CD4-positive, alpha-beta memory T cell (primary cell): ENCODE measurements at regions not wholly inside any gene's neighbourhood (a gene's known extent, or its start where the extent isn't known, plus 50 kb on each side); places are given as distances from the start of the nearest gene placed in this dataset.
A peak's percentile ranks its signal among the peaks of the same experiment; 100 is the strongest.
"Not testable (repeated sequence)": the region's sequence is repeated elsewhere in the genome, so short reads cannot be mapped to it uniquely, and the experiment has no call there.

Experiments used
- CTCF ChIA-PET: fragments of 350-600 bp; sonication (Branson Sonifier 250); formaldehyde crosslinking; loops from one replicate; lab custom pipeline; 2021; ENCODE audit warnings: inconsistent platforms; ENCODE audit not compliant: partially characterized antibody; lab: Charles Lee
- POLR2A ChIA-PET: fragments of 350-600 bp; sonication (Branson Sonifier 250); formaldehyde crosslinking; loops from one replicate; lab custom pipeline; 2021; ENCODE audit not compliant: partially characterized antibody; lab: Charles Lee
- DNase-seq, 5 donors: peaks; one replicate each; pipeline versions ENCODE4 v3.0.0 to v3.0.0-alpha.2; 2020 to 2022; ENCODE audit warnings: mixed read lengths in 1 of 5
- H3K27ac ChIP-seq: one replicate; pipeline ENCODE4 v1.7.0; 2013; ENCODE audit warnings: low read depth, low read length
- H3K27me3 ChIP-seq: 2 replicates; pipeline ENCODE4 v1.7.0; 2013; ENCODE audit warnings: mild to moderate bottlenecking, low read length, moderate library complexity; ENCODE audit not compliant: insufficient read depth
- H3K36me3 ChIP-seq: 2 replicates; pipeline ENCODE4 v1.7.0; 2013; ENCODE audit warnings: mild to moderate bottlenecking, low read length, moderate library complexity; ENCODE audit not compliant: insufficient read depth
- H3K4me1 ChIP-seq: 2 replicates; pipeline ENCODE4 v1.7.0; 2013; ENCODE audit warnings: mild to moderate bottlenecking, low read length, moderate library complexity; ENCODE audit not compliant: insufficient read depth
- H3K4me3 ChIP-seq, 2 donors: one replicate each; pipeline ENCODE4 v1.7.0; 2013; ENCODE audit warnings: low read length in 2 of 2, mild to moderate bottlenecking in 1 of 2
- H3K9me3 ChIP-seq, 2 donors: one replicate each; pipeline ENCODE4 v1.7.0; 2013; ENCODE audit warnings: low read length in 2 of 2, control low read depth in 1 of 2; ENCODE audit not compliant: control insufficient read depth in 1 of 2
- H3K27ac Mint-ChIP-seq, 7 donors: one replicate each; pipeline ENCODE4 v1.8.0; 2020 to 2021; ENCODE audit warnings: mixed read lengths in 7 of 7, mild to moderate bottlenecking in 6 of 7, inconsistent platforms in 3 of 7, moderate library complexity in 3 of 7
- H3K27me3 Mint-ChIP-seq, 2 donors: one replicate each; pipeline ENCODE4 v1.8.0; 2020 to 2021; ENCODE audit warnings: mixed read lengths in 2 of 2
- H3K36me3 Mint-ChIP-seq, 2 donors: one replicate each; pipeline ENCODE4 v1.8.0; 2020 to 2021; ENCODE audit warnings: mixed read lengths in 2 of 2, inconsistent platforms in 1 of 2, mild to moderate bottlenecking in 1 of 2
- H3K4me1 Mint-ChIP-seq, 4 donors: one replicate each; pipeline ENCODE4 v1.8.0; 2020 to 2021; ENCODE audit warnings: mixed read lengths in 4 of 4, mild to moderate bottlenecking in 1 of 4
- H3K4me3 Mint-ChIP-seq, 8 donors: one replicate each; pipeline ENCODE4 v1.8.0; 2020 to 2021; ENCODE audit warnings: mixed read lengths in 8 of 8, mild to moderate bottlenecking in 7 of 8, moderate library complexity in 6 of 8, inconsistent platforms in 3 of 8
- H3K9me3 Mint-ChIP-seq, 8 donors: one replicate each; pipeline ENCODE4 v1.8.0; 2020 to 2021; ENCODE audit warnings: mixed read lengths in 8 of 8, mild to moderate bottlenecking in 5 of 8, inconsistent platforms in 3 of 8, moderate library complexity in 1 of 8
- intact Hi-C: fragments of 100-400 bp; cut with micrococcal nuclease; formaldehyde crosslinking; loops from one replicate; pipeline ENCODE4 v1.15.1; 2023

- H3K4me3 ChIP-seq, H3K4me1 Mint-ChIP-seq, CTCF ChIA-PET, H3K4me1 ChIP-seq, H3K36me3 Mint-ChIP-seq, H3K27me3 Mint-ChIP-seq, H3K4me3 Mint-ChIP-seq, H3K27ac ChIP-seq, H3K9me3 ChIP-seq, H3K36me3 ChIP-seq, intact Hi-C loops, H3K27me3 ChIP-seq, DNase-seq, H3K27ac Mint-ChIP-seq, H3K9me3 Mint-ChIP-seq, POLR2A ChIA-PET: not testable (repeated sequence)
These were observed 157.5 kb upstream of the PTPN20 start for GRCh38 chr10:46753763-46754162.

GRCh38 chr10:46761471-46761870 is 149.8 kb upstream of the PTPN20 start:
- CTCF ChIA-PET, H3K27me3 ChIP-seq, intact Hi-C loops, H3K36me3 ChIP-seq, H3K27me3 Mint-ChIP-seq, H3K9me3 ChIP-seq, H3K4me3 Mint-ChIP-seq, H3K27ac ChIP-seq, H3K4me1 ChIP-seq, H3K36me3 Mint-ChIP-seq, H3K9me3 Mint-ChIP-seq, H3K27ac Mint-ChIP-seq, H3K4me3 ChIP-seq, H3K4me1 Mint-ChIP-seq, POLR2A ChIA-PET, DNase-seq: not testable (repeated sequence)

- H3K27me3 Mint-ChIP-seq, CTCF ChIA-PET, H3K27ac Mint-ChIP-seq, H3K9me3 ChIP-seq, H3K4me1 Mint-ChIP-seq, POLR2A ChIA-PET, H3K4me3 ChIP-seq, DNase-seq, H3K36me3 ChIP-seq, intact Hi-C loops, H3K27ac ChIP-seq, H3K4me1 ChIP-seq, H3K4me3 Mint-ChIP-seq, H3K9me3 Mint-ChIP-seq, H3K27me3 ChIP-seq, H3K36me3 Mint-ChIP-seq: not testable (repeated sequence)
These were observed 142.5 kb upstream of the PTPN20 start for GRCh38 chr10:46768515-46769291.

- intact Hi-C loops, H3K27ac ChIP-seq, H3K4me1 Mint-ChIP-seq, H3K27ac Mint-ChIP-seq, H3K4me3 Mint-ChIP-seq, H3K27me3 Mint-ChIP-seq, H3K36me3 Mint-ChIP-seq, POLR2A ChIA-PET, H3K36me3 ChIP-seq, H3K9me3 ChIP-seq, H3K4me3 ChIP-seq, DNase-seq, H3K27me3 ChIP-seq, H3K9me3 Mint-ChIP-seq, H3K4me1 ChIP-seq, CTCF ChIA-PET: not testable (repeated sequence)
These were observed 137.9 kb upstream of the PTPN20 start for GRCh38 chr10:46773178-46773896.

GRCh38 chr10:46773897-46774236 is 137.4 kb upstream of the PTPN20 start:
- H3K4me1 Mint-ChIP-seq, H3K27ac ChIP-seq, H3K4me1 ChIP-seq, H3K9me3 Mint-ChIP-seq, CTCF ChIA-PET, H3K27me3 Mint-ChIP-seq, intact Hi-C loops, POLR2A ChIA-PET, H3K4me3 Mint-ChIP-seq, H3K27ac Mint-ChIP-seq, H3K9me3 ChIP-seq, H3K36me3 ChIP-seq, H3K4me3 ChIP-seq, H3K36me3 Mint-ChIP-seq, H3K27me3 ChIP-seq: not testable (repeated sequence)
- peak in 2 of 5 donors; percentile 6 to 12 for DNase-seq

GRCh38 chr10:46774366-46774765 is 136.9 kb upstream of the PTPN20 start:
- H3K4me1 Mint-ChIP-seq, POLR2A ChIA-PET, H3K36me3 Mint-ChIP-seq, H3K9me3 Mint-ChIP-seq, DNase-seq, H3K27ac ChIP-seq, H3K36me3 ChIP-seq, intact Hi-C loops, H3K4me3 ChIP-seq, H3K4me3 Mint-ChIP-seq, H3K4me1 ChIP-seq, H3K27ac Mint-ChIP-seq, H3K27me3 ChIP-seq, H3K27me3 Mint-ChIP-seq, H3K9me3 ChIP-seq, CTCF ChIA-PET: not testable (repeated sequence)

GRCh38 chr10:46774945-46775667 is 136.1 kb upstream of the PTPN20 start:
- not testable (repeated sequence) for H3K9me3 Mint-ChIP-seq

More at GRCh38 chr10:46774945-46775667, 136.1 kb upstream of the PTPN20 start:
- H3K4me1 ChIP-seq, H3K9me3 ChIP-seq, H3K27ac ChIP-seq, H3K27me3 ChIP-seq, CTCF ChIA-PET, H3K4me3 ChIP-seq, POLR2A ChIA-PET, DNase-seq, H3K4me3 Mint-ChIP-seq, intact Hi-C loops, H3K36me3 ChIP-seq, H3K27ac Mint-ChIP-seq, H3K36me3 Mint-ChIP-seq, H3K27me3 Mint-ChIP-seq, H3K4me1 Mint-ChIP-seq: not testable (repeated sequence)
